ENCODE measurements at regions not wholly inside any gene's neighbourhood (a gene's known extent, or its start where the extent isn't known, plus 50 kb on each side); places are given as distances from the start of the nearest gene placed in this dataset.

DNA sequence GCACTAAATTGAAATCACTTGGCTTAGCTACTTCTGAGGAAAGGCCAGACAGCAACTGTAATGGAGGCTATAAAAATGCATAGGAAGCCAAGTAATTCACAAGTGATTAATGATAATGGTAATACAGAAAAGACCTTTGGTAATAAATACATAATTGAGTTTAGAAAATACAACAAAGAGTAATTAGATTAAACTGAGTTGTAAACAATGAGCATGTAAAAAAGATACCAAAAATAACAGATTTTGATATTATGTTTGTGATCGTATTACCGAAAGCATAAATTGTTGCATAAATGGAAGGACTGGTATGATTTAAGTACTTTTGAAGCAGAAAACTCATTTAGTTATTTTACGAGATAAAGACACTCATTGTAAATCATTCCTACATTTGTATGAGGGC lies 556.7 kb upstream of the TMPRSS15 start:
- Histone ChIP-seq H3K36me3 (replicated peaks; ENCODE audit: insufficient read depth, low read length) (no peaks in the 10 kb centered on the region), H3K4me2 (ENCODE audit: low read depth, low read length) (no peak overlapping the region), H2AFZ (ENCODE audit: low read length) (no peak overlapping the region), H3F3A (ENCODE audit: insufficient read depth, low read length) (no peaks in the 10 kb centered on the region), H3K9me3 (replicated peaks; ENCODE audit: insufficient read depth, low read length) (no peaks in the 10 kb centered on the region), H3K79me2 (ENCODE audit: low read length) (no peaks in the 10 kb centered on the region), H3K4me1 (ENCODE audit: low read length) (no peaks in the 10 kb centered on the region), H3K9ac (ENCODE audit: low read length) (no peak overlapping the region), H3K27me3 (replicated peaks; ENCODE audit: insufficient read depth, low read length) (no peaks in the 10 kb centered on the region), H3K27ac (ENCODE audit: low read length) (no peak overlapping the region), H3K4me3 (ENCODE audit: low read length) (no peak overlapping the region), H4K20me1 (ENCODE audit: insufficient read depth, low read length) (no peaks in the 10 kb centered on the region), H3K9me2 (replicated peaks; ENCODE audit: insufficient read depth, low read length) (no peaks in the 10 kb centered on the region)
- no peak for DNase-seq
- TF ChIP-seq EZH2phosphoT487 (IDR thresholded peaks at IDR 0.05; ENCODE audit: low read length) (no peak), EZH2 (optimal IDR thresholded peaks at IDR 0.05; ENCODE audit: low read depth, low read length) (no peak)
- TF ChIP-seq, protein P1, sequence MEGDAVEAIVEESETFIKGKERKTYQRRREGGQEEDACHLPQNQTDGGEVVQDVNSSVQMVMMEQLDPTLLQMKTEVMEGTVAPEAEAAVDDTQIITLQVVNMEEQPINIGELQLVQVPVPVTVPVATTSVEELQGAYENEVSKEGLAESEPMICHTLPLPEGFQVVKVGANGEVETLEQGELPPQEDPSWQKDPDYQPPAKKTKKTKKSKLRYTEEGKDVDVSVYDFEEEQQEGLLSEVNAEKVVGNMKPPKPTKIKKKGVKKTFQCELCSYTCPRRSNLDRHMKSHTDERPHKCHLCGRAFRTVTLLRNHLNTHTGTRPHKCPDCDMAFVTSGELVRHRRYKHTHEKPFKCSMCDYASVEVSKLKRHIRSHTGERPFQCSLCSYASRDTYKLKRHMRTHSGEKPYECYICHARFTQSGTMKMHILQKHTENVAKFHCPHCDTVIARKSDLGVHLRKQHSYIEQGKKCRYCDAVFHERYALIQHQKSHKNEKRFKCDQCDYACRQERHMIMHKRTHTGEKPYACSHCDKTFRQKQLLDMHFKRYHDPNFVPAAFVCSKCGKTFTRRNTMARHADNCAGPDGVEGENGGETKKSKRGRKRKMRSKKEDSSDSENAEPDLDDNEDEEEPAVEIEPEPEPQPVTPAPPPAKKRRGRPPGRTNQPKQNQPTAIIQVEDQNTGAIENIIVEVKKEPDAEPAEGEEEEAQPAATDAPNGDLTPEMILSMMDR (IDR thresholded peaks at IDR 0.05; ENCODE audit: low read length), result no peak

DNA sequence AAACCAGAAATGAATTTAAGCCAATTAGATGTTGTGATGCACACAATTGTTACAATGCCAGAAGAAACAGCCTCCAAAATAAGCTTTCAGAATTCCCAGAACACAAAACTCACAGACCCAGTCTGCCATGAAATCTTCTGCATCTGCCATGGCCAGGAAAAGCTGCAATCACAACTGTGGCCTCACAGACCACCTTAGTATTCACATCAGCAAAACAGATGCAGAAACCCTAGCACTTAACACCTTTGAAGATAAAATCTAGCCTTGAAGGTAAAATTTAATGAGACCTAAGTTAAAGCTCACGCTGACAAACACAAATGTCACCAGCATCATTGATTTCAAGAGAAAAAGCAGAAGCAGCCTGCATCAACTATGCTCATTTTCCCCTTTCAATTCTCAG lies 566.8 kb upstream of the TMPRSS15 start:
- H3K4me3 ChIP-seq (ENCODE audit: low read length), result no peak overlapping the region
- H3K9me3 ChIP-seq (replicated peaks; ENCODE audit: insufficient read depth, low read length), result no peaks in the 10 kb centered on the region
- H3F3A ChIP-seq (ENCODE audit: insufficient read depth, low read length), result no peaks in the 10 kb centered on the region
- no peak overlapping the region for H3K27ac ChIP-seq (ENCODE audit: low read length)
- no peaks in the 10 kb centered on the region for H3K36me3 ChIP-seq (replicated peaks; ENCODE audit: insufficient read depth, low read length)
- H3K4me1 ChIP-seq (ENCODE audit: low read length), result no peaks in the 10 kb centered on the region
- H3K79me2 ChIP-seq (ENCODE audit: low read length), result no peaks in the 10 kb centered on the region
- no peaks in the 10 kb centered on the region for H3K27me3 ChIP-seq (replicated peaks; ENCODE audit: insufficient read depth, low read length)
- H3K9ac ChIP-seq (ENCODE audit: low read length), result no peak overlapping the region
- H4K20me1 ChIP-seq (ENCODE audit: insufficient read depth, low read length), result no peaks in the 10 kb centered on the region
- no peak overlapping the region for H2AFZ ChIP-seq (ENCODE audit: low read length)
- no peak overlapping the region for H3K4me2 ChIP-seq (ENCODE audit: low read depth, low read length)
- TF ChIP-seq EZH2 (optimal IDR thresholded peaks at IDR 0.05; ENCODE audit: low read depth, low read length), result no peak
- no peak for TF ChIP-seq EZH2phosphoT487 (IDR thresholded peaks at IDR 0.05; ENCODE audit: low read length)
- TF ChIP-seq, protein P1 (IDR thresholded peaks at IDR 0.05; ENCODE audit: low read length), result no peak
- no peaks in the 10 kb centered on the region for H3K9me2 ChIP-seq (replicated peaks; ENCODE audit: insufficient read depth, low read length)
- DNase-seq, result no peak

DNA sequence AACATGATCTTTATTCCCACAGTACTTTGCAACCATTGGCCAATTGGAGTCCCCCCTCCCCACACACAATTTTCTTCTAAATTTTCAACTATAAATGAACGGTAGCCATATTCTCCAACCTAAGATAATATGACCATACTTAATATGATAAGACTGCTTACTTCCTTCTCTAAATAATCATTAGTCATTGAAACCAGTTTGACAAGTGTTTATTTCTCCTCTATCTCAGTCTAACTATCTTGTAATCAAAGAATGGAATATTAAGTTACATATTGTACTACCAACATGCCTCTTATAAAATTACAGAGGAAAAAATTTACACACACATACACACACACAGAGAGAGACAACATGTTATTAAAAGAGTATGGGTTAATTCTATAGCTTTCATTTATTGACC lies 567.4 kb upstream of the TMPRSS15 start:
- Histone ChIP-seq H2AFZ (ENCODE audit: low read length) (no peak overlapping the region), H3K9me3 (replicated peaks; ENCODE audit: insufficient read depth, low read length) (no peaks in the 10 kb centered on the region), H3K9me2 (replicated peaks; ENCODE audit: insufficient read depth, low read length) (no peaks in the 10 kb centered on the region), H3K9ac (ENCODE audit: low read length) (no peak overlapping the region), H3K4me1 (ENCODE audit: low read length) (no peaks in the 10 kb centered on the region), H3K4me2 (ENCODE audit: low read depth, low read length) (no peak overlapping the region), H3K27ac (ENCODE audit: low read length) (no peak overlapping the region), H3K36me3 (replicated peaks; ENCODE audit: insufficient read depth, low read length) (no peaks in the 10 kb centered on the region), H3K79me2 (ENCODE audit: low read length) (no peaks in the 10 kb centered on the region), H3F3A (ENCODE audit: insufficient read depth, low read length) (no peaks in the 10 kb centered on the region), H3K27me3 (replicated peaks; ENCODE audit: insufficient read depth, low read length) (no peaks in the 10 kb centered on the region), H4K20me1 (ENCODE audit: insufficient read depth, low read length) (no peaks in the 10 kb centered on the region), H3K4me3 (ENCODE audit: low read length) (no peak overlapping the region)
- no peak for DNase-seq
- TF ChIP-seq EZH2 (optimal IDR thresholded peaks at IDR 0.05; ENCODE audit: low read depth, low read length) (no peak), EZH2phosphoT487 (IDR thresholded peaks at IDR 0.05; ENCODE audit: low read length) (no peak)
- TF ChIP-seq, protein P1 (IDR thresholded peaks at IDR 0.05; ENCODE audit: low read length), result no peak

Measured in MM.1S (cell line).